GM12878 (cell line): ENCODE measurements at regions not wholly inside any gene's neighbourhood (a gene's known extent, or its start where the extent isn't known, plus 50 kb on each side); places are given as distances from the start of the nearest gene placed in this dataset.

Source experiments
- ATAC-seq: fragments of 200-7000 bp; cut with Tn5 transposase; 3 replicates; pipeline ENCODE4 v1.9.1; 2020; ENCODE audit warnings: mild to moderate bottlenecking, moderate library complexity
- BruUV-seq: library from RNA; stranded (reverse); fragments of 400-500 nt; replicated peaks from 2 replicates; lab custom pipeline; 2021; lab: Mats Ljungman, UMichigan
- CTCF ChIA-PET: fragments of 300-600 bp; sonication (Branson Sonifier 250); formaldehyde crosslinking; extraction: SDS; loops from one replicate; lab custom pipeline; 2021; ENCODE audit warnings: inconsistent platforms; lab: Yijun Ruan, JAX
- POLR2A ChIA-PET: fragments of 350-600 bp; formaldehyde crosslinking; extraction: SDS; loops from one replicate; lab custom pipeline; 2021; ENCODE audit warnings: inconsistent platforms; lab: Charles Lee
- RAD21 ChIA-PET: fragments of 300-600 bp; sonication (Branson Sonifier 250); formaldehyde crosslinking; loops from one replicate; lab custom pipeline; 2023; ENCODE audit warnings: antibody characterized with exemption; ENCODE audit not compliant: unreplicated experiment; lab: Charles Lee
- SMC1A ChIA-PET: fragments of 300-600 bp; sonication (Branson Sonifier 250); formaldehyde crosslinking; loops from one replicate; lab custom pipeline; 2023; ENCODE audit not compliant: unreplicated experiment, uncharacterized antibody; lab: Charles Lee
- DNase-seq: peaks from one replicate; pipeline ENCODE4 v3.0.0-alpha.2; 2011; ENCODE audit warnings: low read depth, low spot score
- FAIRE-seq: peaks from 3 replicates; lab custom pipeline; 2011; peaks lifted over from hg19 to GRCh38; lab: Jason Lieb, UNC
- H2AFZ ChIP-seq: 2 replicates; pipeline ENCODE4 v1.6.0; 2011; ENCODE audit warnings: low read depth, low read length, control low read depth; ENCODE audit not compliant: control insufficient read depth
- H3K27ac ChIP-seq: 2 replicates; pipeline ENCODE4 v1.5.1; 2011; ENCODE audit warnings: control low read depth; ENCODE audit not compliant: control insufficient read depth, insufficient read depth
- H3K27me3 ChIP-seq, 2 experiments: replicated peaks in 1 of 2; 2 replicates each; pipeline versions ENCODE4 v1.6.0 to v1.6.1; 2011; ENCODE audit warnings: low read length in 1 of 2; ENCODE audit not compliant: control insufficient read depth in 2 of 2, insufficient read depth in 2 of 2
- H3K36me3 ChIP-seq, 2 experiments: 2 replicates each; pipeline ENCODE4 v1.5.1; 2011; ENCODE audit warnings: low read length in 1 of 2; ENCODE audit not compliant: control insufficient read depth in 2 of 2, insufficient read depth in 2 of 2
- H3K4me1 ChIP-seq: 2 replicates; pipeline ENCODE4 v1.6.1; 2011; ENCODE audit warnings: mild to moderate bottlenecking, low read length, moderate library complexity, mixed read lengths; ENCODE audit not compliant: control insufficient read depth, insufficient read depth
- H3K4me2 ChIP-seq: 2 replicates; pipeline ENCODE4 v1.6.0; 2011; ENCODE audit warnings: control low read depth; ENCODE audit not compliant: control insufficient read depth, insufficient read depth
- H3K4me3 ChIP-seq: fragments of 200-600 bp; sonication (generic); 2 replicates; pipeline ENCODE4 v1.5.1; 2016
- H3K79me2 ChIP-seq: 2 replicates; pipeline ENCODE4 v1.6.0; 2011; ENCODE audit warnings: low read length; ENCODE audit not compliant: control insufficient read depth, insufficient read depth
- H3K9ac ChIP-seq: 2 replicates; pipeline ENCODE4 v1.8.0; 2011; ENCODE audit warnings: low read length, control low read depth, mixed read lengths; ENCODE audit not compliant: control insufficient read depth, insufficient read depth
- H3K9me3 ChIP-seq: replicated peaks from 3 replicates; pipeline ENCODE4 v1.5.1; 2011; ENCODE audit warnings: mild to moderate bottlenecking, low read length; ENCODE audit not compliant: control insufficient read depth, insufficient read depth
- H4K20me1 ChIP-seq: 2 replicates; pipeline ENCODE4 v1.6.0; 2011; ENCODE audit not compliant: control insufficient read depth, insufficient read depth
- E2F4 ChIP-seq: IDR thresholded peaks from 2 replicates; pipeline ENCODE4 v1.6.1; 2012; ENCODE audit warnings: low read depth, low read length, improper control_type of control experiment
- E2F8 ChIP-seq: fragments of 450-650 bp; IDR thresholded peaks from 2 replicates; pipeline ENCODE4 v1.6.1; 2018; ENCODE audit warnings: mild to moderate bottlenecking, low read depth, moderate library complexity; ENCODE audit not compliant: partially characterized antibody
- MTA2 ChIP-seq: fragments of 450-650 bp; IDR thresholded peaks from 2 replicates; pipeline ENCODE4 v1.6.1; 2016; ENCODE audit warnings: low read depth, mild to moderate bottlenecking, moderate library complexity
- POLR2AphosphoS5 ChIP-seq: IDR thresholded peaks from 2 replicates; pipeline ENCODE4 v1.6.1; 2011; ENCODE audit warnings: mild to moderate bottlenecking, low read length, inconsistent platforms
- ZNF687 ChIP-seq: fragments of 450-650 bp; IDR thresholded peaks from 2 replicates; pipeline ENCODE4 v1.6.1; 2017; ENCODE audit warnings: mild to moderate bottlenecking, moderate library complexity
- WGBS: methylation state at CpG from one replicate; pipeline ENCODE4 v1.1.6; 2016; ENCODE audit warnings: low lambda C conversion rate; ENCODE audit not compliant: insufficient replicate concordance, insufficient coverage; ENCODE audit errors: missing lambda C conversion rate; 5-methylcytosine and 5-hydroxymethylcytosine counted together
- in situ Hi-C: fragments of 300-500 bp; cut with MboI; formaldehyde crosslinking; loops from 9 replicates; pipeline ENCODE4 v1.14.3; 2018; ENCODE audit warnings: mixed read lengths
- intact Hi-C: fragments of 100-400 bp; cut with micrococcal nuclease; formaldehyde crosslinking; loops from one replicate; pipeline ENCODE4 v1.14.2; 2022; ENCODE audit not compliant: unreplicated experiment

DNA sequence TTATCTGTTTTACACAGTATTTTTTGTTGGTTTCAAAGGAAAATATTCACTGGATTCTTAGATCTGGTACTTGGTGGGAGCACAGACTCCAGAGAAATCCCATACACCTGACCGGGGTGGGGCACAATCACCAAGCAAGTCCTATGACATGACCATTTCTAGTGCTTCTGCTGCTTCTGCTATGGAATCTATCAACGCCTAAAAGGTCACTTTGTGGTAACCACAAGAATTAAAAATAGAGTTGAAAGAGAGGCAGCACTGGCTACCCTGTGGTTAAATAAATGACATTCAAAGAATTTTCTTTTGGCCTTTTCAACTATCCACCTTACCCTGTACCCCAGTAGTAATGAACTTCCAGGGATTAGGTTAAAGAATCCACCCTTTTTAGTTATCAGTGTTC, 329.9 kb upstream of the VWC2 start (continued):
- TF ChIP-seq ZNF687 (no peak), E2F8 (no peak), E2F4 (no peak)

DNA sequence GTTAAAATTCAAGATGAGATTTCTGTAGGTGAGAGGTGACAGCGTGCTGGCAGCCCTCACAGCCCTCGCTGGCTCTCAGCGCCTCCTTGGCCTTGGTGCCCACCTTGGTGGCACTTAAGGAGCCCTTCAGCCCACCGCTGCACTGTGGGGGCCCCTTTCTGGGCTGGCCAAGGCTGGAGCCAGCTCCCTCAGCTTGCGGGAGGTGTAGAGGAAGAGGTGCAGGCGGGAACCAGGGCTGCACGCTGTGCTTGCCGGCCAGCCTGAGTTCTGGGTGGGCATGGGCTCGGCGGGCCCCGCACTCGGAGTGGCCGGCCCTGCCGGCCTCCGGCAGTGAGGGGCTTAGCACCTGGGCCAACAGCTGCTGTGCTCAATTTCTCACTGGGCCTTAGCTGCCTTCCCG, 320.0 kb upstream of the VWC2 start:
- ATAC-seq: no peak
- in situ Hi-C loops: no loop called here

More for the DNA sequence above, 320.0 kb upstream of the VWC2 start:
- Histone ChIP-seq H3K27me3 (no peaks in the 10 kb centered on the region), H3K9ac (no peak overlapping the region), H3K4me1 (no peaks in the 10 kb centered on the region), H3K36me3 (no peaks in the 10 kb centered on the region), H3K27ac (no peak overlapping the region), H3K79me2 (no peaks in the 10 kb centered on the region), H4K20me1 (no peaks in the 10 kb centered on the region), H3K4me3 (no peak overlapping the region), H3K4me2 (no peak overlapping the region), H2AFZ (no peak overlapping the region), H3K9me3 (no peaks in the 10 kb centered on the region)
- 44% methylated on average over 16 of the region's 16 CpGs for WGBS
- intact Hi-C loops: no loop called here
- TF ChIP-seq POLR2AphosphoS5 (no peak), MTA2 (no peak)
- BruUV-seq: no TSS peak
- ChIA-PET POLR2A (no interaction called here), SMC1A (no interaction called here), CTCF (no interaction called here), RAD21 (no interaction called here)
- no peak for DNase-seq
- FAIRE-seq: no peak
